ENCODE measurements at regions not wholly inside any gene's neighbourhood (a gene's known extent, or its start where the extent isn't known, plus 50 kb on each side); places are given as distances from the start of the nearest gene placed in this dataset.
"Not testable (repeated sequence)": the region's sequence is repeated elsewhere in the genome, so short reads cannot be mapped to it uniquely, and the experiment has no call there.

DNA sequence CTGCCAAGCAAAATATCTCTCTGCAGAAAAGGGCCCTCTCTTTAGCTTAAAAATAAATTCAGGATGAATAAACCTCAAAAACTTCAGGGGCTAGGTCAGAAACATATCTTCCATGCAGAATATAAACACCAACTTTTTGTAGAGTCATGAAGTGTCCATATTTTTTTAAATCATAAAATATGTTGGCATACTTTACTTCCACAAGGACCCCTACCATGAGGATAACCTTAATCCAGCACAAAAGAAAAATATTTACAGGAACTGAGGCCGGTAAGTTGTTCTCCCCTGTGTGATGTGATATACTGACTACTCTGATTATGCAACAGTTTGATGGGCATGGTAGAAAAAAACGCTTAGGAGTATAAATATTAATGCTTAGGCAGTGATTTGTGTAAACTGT, 264.8 kb upstream of the CDH11 start:
- no peak for DNase-seq

DNA sequence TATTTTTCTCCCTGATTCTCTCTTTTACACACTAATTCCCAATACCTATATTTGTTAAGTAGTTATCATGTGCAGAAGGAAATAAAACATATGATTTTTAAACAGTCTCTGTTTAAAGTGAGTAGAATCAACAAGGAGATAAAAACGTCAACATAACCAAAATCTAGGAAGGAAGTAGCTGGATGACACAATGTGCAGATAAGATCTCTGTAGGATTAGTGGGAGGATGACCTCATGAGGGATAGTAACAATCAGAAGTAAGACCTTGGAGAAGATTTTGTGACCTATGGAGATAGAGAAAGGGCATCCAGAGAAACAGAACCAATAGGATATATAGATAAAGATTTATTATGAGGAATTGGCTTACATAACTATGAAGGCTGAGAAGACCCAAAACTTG, 262.6 kb upstream of the CDH11 start:
- no peak for DNase-seq

DNA sequence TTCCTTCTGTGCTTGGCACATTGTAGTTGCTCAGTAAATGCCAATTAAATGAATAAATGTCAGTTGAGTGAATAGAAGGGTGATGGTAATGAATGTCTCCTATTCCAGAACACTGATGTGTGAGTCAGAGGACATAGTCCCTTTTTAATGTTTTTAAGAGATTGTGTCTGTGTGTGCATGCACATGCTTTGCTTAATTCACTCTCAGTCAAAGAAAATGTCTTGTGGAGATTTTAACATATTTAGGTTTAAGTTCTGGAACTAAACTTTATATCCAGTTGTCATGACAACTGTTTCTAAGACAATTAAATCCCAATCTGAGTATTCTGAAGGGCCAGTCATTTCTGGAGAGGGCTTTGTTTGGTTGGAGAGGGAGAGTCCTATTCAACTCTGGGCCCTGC, 255.3 kb upstream of the CDH11 start:
- DNase-seq = no peak

DNA sequence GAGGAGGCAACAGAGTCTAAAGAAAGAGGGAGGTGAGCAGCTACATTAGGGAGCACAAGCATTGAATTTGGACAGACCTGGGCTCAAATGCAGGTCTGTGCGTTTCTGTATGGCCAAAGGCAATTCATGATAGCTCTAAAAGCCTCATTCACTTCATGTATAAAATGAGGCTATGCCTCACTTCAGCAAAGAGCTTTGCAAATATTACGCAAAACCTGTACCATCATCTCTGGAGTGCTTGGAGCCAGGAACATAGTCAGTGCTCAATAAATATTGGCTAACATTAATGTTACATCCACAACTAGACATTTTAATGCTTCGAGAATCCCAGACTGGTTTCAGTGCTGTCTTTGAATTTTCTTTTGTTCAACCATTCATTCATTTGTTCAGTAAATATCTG, 254.7 kb upstream of the CDH11 start:
- no peak for DNase-seq

DNA sequence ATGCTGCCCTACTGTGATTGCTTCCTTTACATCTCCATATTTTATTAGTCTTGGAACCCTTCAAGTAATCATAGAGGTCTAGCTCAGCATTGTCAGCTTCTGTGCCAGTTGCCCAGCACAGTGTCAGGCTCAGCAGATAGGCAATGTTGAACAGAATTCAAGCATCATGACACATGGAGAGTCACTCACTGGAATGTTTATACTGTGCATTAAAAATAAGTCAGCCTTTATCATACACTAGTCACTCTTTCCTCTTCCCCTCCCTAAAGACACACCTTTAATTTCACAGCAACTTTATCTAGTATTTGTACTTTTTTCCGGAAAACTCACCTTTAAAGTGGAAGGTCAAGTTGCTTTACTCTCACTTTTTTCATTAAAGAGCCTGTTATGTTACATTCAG, 253.8 kb upstream of the CDH11 start:
- DNase-seq = no peak

DNA sequence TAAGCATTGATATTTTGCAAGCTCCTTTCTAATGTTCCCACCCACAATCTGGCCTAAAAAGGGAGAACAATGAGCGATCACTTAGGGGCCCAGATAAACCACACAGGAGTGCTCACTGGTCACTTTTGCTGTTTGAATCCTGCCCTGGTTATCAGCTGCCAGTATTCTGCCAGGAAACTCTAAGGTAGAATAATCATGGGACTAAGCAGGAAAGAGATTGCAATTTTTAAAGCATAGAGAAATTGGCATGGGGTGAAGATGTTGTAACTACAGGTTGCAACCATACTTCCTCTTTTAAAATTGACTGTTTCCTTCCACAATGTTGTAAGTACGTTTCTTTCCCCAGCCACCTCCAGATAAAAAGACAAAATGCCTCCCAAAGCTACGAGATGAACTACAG, 251.2 kb upstream of the CDH11 start:
- no peak for DNase-seq

DNA sequence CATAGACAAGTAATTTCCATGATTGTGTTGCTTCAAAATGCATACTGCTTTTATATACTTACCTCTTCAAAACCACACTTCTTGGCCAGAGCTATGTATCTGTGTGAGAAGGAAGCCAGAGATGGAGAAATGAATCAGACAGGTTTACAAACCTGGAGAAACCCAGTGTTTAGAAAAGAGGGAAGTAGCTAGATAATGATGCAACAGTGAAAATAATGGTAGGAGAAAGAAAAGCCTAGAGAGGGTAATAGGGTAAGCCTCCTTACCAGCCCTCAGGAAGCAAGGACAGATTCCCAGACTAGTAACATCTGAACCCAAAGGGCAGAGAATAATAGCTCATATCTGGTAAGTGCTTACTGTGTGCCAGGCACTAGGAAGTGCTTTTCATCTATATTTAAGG, 250.3 kb upstream of the CDH11 start:
- DNase-seq = no peak

DNA sequence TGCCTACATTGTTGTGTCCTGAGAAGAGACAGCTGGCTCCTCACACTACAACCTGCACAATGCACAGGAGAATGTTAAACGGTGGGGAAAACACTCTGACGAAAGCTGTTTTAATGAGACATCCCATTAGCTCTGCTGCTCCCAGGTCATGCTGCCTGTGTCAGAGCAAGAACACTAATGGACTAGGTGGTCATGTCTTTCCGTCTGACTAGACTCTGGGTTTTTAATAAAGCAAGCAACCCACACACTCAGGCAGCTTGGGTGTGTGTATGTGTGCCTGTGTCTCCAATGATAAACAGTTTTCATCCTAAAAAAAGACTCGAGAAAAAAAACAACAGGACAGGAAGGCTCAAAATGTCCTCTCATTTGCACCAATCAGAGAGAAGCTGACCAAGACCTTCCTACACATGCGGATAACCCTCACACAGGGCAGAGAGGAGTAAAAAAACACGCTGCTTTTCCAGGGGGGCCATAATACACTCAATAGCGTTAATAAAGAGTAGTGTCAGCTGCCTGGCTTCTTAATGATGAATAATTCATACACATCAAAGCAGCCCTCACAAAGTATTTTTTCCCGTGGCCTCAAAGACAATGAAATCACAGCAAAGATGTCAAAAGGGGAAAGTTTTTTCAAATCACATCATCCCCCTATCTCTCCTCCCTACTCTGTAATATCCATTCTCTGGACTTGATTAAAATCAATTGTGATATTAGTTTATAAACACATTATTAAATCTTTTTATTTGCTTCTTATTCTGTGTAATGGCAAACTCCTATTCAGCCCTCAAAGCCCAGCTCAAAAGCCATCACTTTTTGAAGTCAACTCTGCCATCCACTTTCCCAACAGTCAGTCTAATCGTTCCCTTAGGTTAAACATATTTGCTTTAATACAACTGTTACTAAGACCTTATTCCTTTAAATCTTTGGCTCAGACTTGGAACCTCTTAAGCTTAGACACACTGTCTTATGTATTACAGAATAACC, 244.2 kb upstream of the CDH11 start:
- DNase-seq = no peak

DNA sequence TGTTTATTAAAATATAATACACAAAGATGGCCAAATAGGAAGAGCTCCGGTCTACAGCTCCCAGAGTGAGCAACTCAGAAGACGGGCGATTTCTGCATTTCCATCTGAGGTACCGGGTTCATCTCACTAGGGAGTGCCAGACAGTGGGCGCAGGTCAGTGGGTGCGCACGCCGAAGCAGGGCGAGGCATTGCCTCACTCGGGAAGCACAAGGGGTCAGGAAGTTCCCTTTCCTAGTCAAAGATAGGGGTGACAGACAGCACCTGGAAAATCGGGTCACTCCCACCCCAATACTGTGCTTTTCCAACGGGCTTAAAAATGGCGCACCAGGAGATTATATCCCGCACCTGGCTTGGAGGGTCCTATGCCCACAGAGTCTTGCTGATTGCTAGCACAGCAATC, 234.9 kb upstream of the CDH11 start:
- not testable (repeated sequence) for DNase-seq

DNA sequence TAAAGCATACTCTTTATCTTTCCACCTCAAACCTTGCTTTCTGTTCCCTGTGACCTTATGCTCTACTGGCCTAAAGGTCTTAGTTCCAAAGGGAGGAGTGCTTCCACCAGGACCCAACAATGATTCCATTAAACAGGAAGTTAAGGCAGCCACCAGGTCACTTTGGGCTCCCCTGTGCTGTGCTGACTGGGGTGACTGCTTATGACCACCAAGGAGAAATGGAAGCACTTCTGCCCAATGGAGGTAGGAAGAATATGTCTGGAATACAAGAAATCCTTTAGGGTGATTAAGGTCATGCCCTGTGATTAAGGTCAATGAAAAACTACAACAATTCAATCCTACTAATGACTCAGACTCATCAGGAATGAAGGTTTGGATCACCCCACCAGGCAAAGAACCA, 233.8 kb upstream of the CDH11 start:
- no peak for DNase-seq

DNA sequence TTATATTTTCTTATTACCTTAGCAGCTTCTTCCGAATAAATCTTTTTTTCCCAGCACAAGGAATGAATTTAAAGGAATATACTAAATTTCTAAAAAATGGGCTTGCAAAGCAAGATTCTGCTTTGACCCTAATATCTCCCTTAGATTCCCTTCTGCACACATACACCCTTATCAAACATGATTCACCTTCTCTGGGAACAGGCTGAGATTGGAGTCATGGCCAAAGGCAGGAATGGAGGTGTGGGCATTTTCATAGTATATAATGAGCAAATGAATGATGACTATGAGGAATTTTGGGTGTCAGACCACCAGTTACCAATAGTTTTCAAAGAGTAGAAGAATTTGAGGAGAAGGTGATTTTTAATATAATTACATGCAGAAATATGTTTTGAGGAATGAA, 231.3 kb upstream of the CDH11 start:
- DNase-seq = no peak

DNA sequence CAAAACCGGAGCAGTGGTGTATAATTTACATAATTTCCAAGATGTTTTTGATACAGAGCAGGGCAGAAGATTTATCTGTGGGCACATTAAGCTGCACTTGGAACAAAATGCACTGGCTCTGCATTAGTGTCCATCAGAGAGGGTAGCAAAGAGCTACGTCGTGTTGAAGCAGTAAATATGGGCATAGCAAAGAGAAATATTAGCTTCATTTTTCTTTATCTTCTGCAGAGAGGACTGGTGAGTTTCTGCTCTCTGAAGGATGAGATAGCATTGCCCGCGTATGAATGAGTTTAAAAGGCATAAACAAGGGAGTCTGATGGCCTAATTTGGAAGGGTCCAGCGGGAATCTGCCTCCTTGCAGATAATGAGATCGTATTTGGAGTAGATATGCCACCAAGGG, 227.8 kb upstream of the CDH11 start:
- no peak for DNase-seq

DNA sequence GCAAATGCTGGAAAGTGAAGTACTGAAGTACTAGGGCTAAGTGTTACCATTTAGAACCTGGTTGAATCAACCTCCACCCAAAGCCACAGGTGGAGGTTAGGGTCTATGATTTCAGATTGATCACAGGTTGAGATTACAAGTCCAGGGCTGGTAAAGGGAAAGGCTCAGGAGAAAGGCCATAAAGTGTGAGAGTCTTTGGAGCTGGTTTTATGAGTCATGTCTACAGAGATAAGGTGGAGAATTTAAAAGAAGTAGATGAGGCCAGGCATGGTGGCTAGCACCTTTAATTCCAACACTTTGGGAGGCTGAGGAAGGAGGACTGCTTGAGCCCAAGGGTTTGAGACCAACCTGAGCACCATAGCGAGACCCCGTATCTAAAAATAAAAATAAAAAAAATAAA, 221.7 kb upstream of the CDH11 start:
- DNase-seq = no peak

DNA sequence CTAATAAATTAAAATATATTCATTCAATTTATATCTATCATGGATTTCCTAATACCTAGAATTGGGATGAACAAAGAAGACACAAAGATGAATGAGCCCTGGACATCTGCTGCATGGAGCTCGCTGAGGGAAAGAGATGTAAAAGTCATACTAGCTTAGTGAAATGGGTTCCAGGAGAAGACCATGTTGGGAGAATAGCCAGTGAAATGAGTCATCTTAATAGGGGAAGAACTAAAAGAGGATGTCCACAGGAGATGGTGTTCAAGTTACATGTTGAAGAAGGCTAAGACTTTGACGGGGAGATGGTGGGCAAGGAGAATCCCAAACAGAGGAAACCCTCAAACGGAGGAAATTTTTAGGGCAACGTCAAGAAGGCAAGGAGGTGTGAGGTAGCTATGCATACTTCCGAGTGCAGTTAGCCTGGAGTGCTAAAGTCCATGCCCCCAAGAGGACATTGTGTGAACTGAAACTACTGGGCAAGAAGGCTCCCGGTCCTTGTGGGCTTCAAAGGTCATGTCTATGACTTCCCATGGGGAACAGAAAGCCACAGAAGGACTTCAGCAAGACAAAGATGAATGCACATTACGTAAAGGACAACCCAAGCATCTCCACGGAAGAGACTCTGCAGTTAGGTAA, 220.5 kb upstream of the CDH11 start:
- DNase-seq = no peak

DNA sequence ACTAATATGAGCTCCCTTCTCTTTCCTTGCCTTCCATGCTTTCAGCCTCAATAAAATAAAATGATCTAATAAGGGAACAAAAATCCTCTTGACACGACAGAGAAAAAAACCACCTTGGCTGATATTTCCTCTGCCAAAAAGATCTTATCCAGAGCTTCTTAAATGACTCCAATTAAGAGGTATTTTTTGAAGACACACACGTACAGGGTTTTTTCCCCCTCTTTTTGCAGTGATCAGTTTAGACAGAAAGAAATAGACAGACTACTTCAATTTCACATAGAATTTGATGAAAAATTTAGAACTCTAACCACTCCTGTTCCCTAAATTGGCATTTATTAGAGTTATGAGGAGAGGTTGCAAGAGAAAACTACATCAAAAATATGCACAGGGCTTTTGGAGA, 217.2 kb upstream of the CDH11 start:
- DNase-seq = no peak

DNA sequence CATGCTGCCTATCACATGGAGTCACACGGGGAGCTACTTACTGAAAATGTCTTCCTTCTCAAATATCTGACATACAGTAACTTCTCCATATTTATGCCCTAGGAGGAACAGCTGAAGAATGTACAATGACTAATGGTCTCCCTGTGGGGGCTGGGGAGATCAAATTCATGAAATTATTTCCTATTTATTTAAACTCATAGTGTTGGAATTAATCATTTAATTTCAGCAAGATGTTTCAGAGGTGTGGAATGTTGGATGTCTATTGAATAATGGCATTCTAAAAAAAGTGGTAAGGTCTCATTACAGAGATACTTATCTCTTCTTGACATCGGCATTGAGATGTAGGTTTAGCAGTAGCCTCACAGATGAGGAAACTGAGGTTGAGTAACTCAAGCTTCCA, 214.3 kb upstream of the CDH11 start:
- no peak for DNase-seq

DNA sequence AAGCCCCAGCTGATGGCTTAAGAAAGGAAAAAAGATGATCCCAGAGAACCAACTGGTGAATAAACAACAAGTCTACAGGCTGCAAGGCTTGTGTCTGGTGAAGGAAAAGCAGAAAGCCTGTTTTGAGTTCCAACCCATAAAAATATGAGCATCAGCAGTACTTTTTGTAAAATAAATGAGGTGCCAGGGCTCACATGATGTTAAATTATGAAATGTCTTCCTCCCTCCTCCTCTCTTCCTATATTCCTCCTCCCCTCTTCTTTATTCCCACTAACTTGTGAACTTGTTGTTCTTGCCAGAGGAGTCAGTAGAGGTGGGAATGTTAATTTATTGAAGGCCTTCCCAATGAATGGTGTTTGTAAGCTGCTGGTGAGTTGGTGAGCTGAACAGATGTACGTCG, 212.2 kb upstream of the CDH11 start:
- no peak for DNase-seq

DNA sequence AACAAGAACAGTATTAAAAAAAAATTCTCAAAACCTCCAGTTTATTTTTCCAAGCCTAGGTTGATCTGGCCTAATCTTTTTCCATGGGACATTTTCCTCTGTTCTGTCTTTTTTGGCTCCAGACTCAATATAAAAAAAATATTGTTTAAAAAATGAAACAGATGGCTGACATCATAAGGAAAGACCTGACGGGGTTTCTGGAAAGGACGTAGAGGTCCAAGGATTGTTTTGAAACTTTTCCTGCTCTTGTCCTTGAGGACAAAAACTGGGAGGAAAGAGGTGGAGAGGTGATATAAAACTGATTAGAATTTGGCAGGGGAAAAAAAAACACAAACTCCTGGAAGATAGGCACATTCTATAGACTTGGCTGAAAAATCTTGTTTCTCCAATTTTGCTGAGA, 211.4 kb upstream of the CDH11 start:
- DNase-seq = no peak

DNA sequence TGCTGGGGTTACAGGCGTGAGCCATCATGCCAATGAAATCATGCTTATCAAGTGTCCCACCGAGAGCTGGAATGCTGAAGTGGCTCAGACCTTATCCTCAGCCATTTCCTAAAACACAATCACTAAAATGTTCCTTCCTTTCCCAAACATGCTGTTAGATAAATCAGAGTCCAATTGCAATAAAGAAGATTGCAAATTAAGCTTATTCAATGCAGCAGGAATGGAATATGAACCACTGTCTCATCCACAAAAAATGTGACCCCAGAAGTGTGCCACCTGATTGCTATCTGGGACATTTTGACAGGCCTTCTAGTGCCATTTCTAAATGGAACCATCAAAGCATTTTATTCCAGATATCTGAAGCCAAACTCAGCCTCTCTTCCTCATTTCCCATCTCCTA, 205.5 kb upstream of the CDH11 start:
- no peak for DNase-seq

DNA sequence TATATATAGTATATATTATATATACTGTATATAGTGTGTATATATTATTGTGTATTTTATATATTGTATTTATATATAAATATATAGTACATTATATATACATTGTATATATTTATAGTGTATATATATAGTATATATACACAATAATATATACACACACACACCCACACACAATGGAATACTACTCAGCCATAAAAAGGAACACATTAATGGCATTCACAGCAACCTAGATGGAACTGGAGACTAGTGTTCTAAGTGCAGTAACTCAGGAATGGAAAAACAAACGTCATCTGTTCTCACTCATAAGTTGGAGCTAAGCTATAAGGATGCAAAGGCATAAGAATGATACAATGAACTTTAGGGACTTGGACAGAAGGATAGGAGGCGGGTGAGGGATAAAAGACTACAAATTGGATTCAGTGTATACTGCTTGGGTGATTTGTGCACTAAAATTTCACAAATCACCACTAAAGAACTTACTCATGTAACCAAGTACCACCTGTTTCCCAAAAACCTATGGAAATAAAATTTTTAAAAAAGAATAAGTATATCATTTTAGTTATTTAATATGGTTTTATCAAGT, 201.9 kb upstream of the CDH11 start:
- DNase-seq = no peak

DNA sequence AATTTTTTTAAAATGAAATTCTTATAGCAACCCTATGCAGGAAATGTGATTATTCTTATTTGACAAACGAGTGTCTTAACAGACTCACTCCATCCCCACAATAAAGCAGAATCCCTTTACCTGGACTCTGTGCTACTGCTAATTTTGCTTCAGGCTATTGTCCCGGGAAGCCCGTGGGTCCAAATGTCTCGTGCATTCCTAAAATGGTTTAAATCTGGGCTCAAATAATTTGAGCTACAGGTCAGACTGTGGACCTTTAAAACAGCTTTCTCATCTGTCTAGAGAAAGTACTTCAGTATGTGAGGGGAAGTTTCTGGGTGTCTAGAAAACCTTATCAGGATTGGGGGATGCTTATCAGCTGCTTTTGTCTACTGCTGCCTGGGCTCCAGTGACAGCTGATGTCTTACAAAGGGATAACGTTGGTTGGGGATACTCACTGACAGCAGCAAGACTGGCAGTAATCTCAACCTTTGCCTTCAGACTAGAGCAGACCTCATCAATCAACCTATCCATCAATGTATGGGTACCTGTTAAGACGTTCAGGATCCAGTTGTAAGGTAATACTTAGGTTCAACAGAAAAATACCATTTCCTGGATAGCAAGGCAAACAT, 197.9 kb upstream of the CDH11 start:
- DNase-seq = no peak

DNA sequence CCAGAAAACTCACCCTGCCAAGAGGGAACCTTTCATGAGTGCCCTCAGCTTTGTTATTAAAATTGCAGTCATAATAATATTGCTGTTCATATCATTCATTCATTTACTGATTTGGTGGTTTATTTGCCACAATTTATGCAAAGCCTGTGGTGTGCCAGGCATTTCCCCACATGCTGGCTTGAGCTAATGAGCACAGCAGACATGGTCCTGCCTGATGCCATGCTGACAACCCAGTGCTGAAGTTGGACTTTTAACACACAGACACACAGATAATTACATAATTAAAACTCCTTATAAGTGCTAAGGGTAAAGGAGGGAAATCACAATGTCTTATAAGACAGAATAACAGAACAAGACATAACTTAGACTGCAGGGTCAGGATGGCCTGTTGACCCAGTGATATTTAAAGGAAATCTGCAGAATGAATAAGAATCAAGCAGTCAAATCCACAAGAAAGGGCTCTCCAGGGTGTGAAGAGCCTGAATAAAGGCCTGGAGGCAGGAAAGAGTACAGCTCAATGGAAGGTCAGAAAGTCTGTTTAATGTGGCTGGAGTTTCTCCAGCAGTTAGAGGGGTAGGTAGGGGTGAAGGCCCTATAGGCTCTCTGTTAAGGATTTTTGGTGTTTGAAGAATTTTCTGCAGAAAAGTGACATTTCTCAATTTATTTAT, 196.9 kb upstream of the CDH11 start:
- DNase-seq = no peak

DNA sequence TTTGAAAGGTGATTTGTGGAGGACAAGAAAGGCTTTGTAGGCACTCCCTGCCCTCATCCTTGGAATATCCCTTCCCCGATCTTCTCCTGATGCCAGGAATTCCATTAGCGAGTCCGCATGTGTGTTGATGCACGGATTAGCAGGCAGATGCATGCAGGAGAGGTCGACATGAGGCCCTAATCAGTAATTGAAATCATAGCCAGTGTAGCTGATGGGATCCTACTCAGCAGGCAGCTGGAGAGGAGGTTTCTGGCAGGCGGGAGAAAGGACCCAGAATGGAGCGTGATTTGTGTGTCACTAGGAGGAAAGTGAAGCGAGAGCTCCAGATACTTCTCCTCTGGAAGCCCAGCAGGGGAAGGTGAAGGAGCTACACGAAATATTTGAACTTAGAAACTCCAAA, 196.3 kb upstream of the CDH11 start:
- DNase-seq = no peak
